H1 (cell line): ENCODE measurements at regions not wholly inside any gene's neighbourhood (a gene's known extent, or its start where the extent isn't known, plus 50 kb on each side); places are given as distances from the start of the nearest gene placed in this dataset.

Experiments
- CTCF ChIA-PET: fragments of 300-600 bp; sonication (Branson Sonifier 250); formaldehyde crosslinking; loops from one replicate; lab custom pipeline; 2021; ENCODE audit not compliant: partially characterized antibody; lab: Charles Lee
- POLR2A ChIA-PET: fragments of 300-600 bp; sonication (Branson Sonifier 250); formaldehyde crosslinking; loops from one replicate; lab custom pipeline; 2021; ENCODE audit warnings: inconsistent platforms; ENCODE audit not compliant: partially characterized antibody; lab: Charles Lee
- DNase-seq, 2 experiments: peaks; one replicate each; pipeline versions ENCODE4 v3.0.0 to v3.0.0-alpha.2; 2010 to 2022; ENCODE audit warnings: low spot score in 2 of 2, low read depth in 1 of 2, mixed read lengths in 1 of 2
- FAIRE-seq: peaks from 2 replicates; lab custom pipeline; 2011; peaks lifted over from hg19 to GRCh38; lab: Jason Lieb, UNC
- H2AFZ ChIP-seq: 2 replicates; pipeline ENCODE4 v1.8.1; 2012; ENCODE audit warnings: low read length, inconsistent platforms
- H2AK5ac ChIP-seq: 2 replicates; pipeline ENCODE4 v1.6.1; 2013; ENCODE audit warnings: low read depth, low read length
- H2BK120ac ChIP-seq: replicated peaks from 2 replicates; pipeline ENCODE3; 2013; ENCODE audit warnings: low read depth, low read length, inconsistent platforms
- H2BK12ac ChIP-seq: 2 replicates; pipeline ENCODE4 v1.6.1; 2013; ENCODE audit warnings: low read depth, low read length
- H2BK15ac ChIP-seq: 2 replicates; pipeline ENCODE4 v1.6.1; 2013; ENCODE audit warnings: low read length
- H2BK20ac ChIP-seq: 2 replicates; pipeline ENCODE4 v1.6.1; 2013; ENCODE audit warnings: low read length
- H2BK5ac ChIP-seq: 2 replicates; pipeline ENCODE4 v1.6.1; 2013; ENCODE audit warnings: low read depth, low read length
- H3K14ac ChIP-seq: 2 replicates; pipeline ENCODE4 v1.6.1; 2013; ENCODE audit warnings: inconsistent platforms; ENCODE audit not compliant: insufficient read length
- H3K18ac ChIP-seq: 2 replicates; pipeline ENCODE4 v1.6.1; 2013; ENCODE audit warnings: low read length; ENCODE audit errors: extremely low read depth
- H3K23ac ChIP-seq: 2 replicates; pipeline ENCODE4 v1.6.1; 2013; ENCODE audit warnings: inconsistent platforms; ENCODE audit not compliant: insufficient read length
- H3K23me2 ChIP-seq: 2 replicates; pipeline ENCODE4 v1.6.1; 2013; ENCODE audit warnings: low read depth, low read length
- H3K27ac ChIP-seq: 2 replicates; pipeline ENCODE4 v1.6.1; 2011; ENCODE audit warnings: low read depth, low read length, inconsistent platforms
- H3K27me3 ChIP-seq, 4 experiments: replicated peaks in 1 of 4; 1 replicate in 1 of 4; 2 replicates in 3 of 4; pipeline versions ENCODE4 v1.6.1 to v1.8.1; 2011 to 2013; ENCODE audit warnings: low read length in 3 of 4, mild to moderate bottlenecking in 3 of 4, inconsistent platforms in 2 of 4, mixed read lengths in 2 of 4, moderate library complexity in 1 of 4; ENCODE audit not compliant: control insufficient read depth in 3 of 4, insufficient read depth in 3 of 4; ENCODE audit errors: extremely low read depth in 1 of 4
- H3K36me3 ChIP-seq, 4 experiments: 2 replicates each; pipeline versions ENCODE4 v1.6.1 to v1.8.1; 2011 to 2013; ENCODE audit warnings: mild to moderate bottlenecking in 4 of 4, low read length in 3 of 4, moderate library complexity in 2 of 4, control low read depth in 1 of 4, inconsistent platforms in 1 of 4; ENCODE audit not compliant: insufficient read depth in 4 of 4, control insufficient read depth in 2 of 4
- H3K4ac ChIP-seq: replicated peaks from 2 replicates; pipeline ENCODE3; 2013; ENCODE audit warnings: low read length, low read depth, mixed read lengths, inconsistent platforms; ENCODE audit not compliant: insufficient read length
- H3K4me1 ChIP-seq, 4 experiments: replicated peaks in 1 of 4; 1 replicate in 1 of 4; 2 replicates in 3 of 4; pipeline versions ENCODE4 v1.6.1 to v1.8.1; 2011 to 2013; ENCODE audit warnings: low read length in 3 of 4, inconsistent platforms in 2 of 4, mixed read lengths in 1 of 4; ENCODE audit not compliant: insufficient read depth in 4 of 4, control insufficient read depth in 3 of 4
- H3K4me2 ChIP-seq, 2 experiments: 2 replicates each; pipeline versions ENCODE4 v1.6.1 to v1.8.1; 2011 to 2013; ENCODE audit warnings: low read depth in 2 of 2, low read length in 2 of 2, control low read depth in 1 of 2, inconsistent platforms in 1 of 2, mild to moderate bottlenecking in 1 of 2; ENCODE audit not compliant: insufficient read depth in 1 of 2
- H3K4me3 ChIP-seq, 4 experiments: fragments of 200-600, 300-600 bp in 1 of 4; sonication (generic), shearing (Covaris generic), sonication (Bioruptor Twin) in 1 of 4; 2 replicates each; pipeline versions ENCODE4 v1.5.1 to v1.8.1; 2011 to 2016; ENCODE audit warnings: low read length in 4 of 4, low read depth in 3 of 4, control low read depth in 2 of 4, inconsistent platforms in 2 of 4, mild to moderate bottlenecking in 2 of 4, mixed read lengths in 1 of 4, moderate library complexity in 1 of 4; ENCODE audit not compliant: insufficient read depth in 2 of 4; ENCODE audit errors: extremely low read depth in 1 of 4
- H3K56ac ChIP-seq: replicated peaks from 2 replicates; pipeline ENCODE3; 2013; ENCODE audit warnings: low read depth, mild to moderate bottlenecking, mixed read lengths, low read length, inconsistent platforms; ENCODE audit not compliant: insufficient read length
- H3K79me1 ChIP-seq: 2 replicates; pipeline ENCODE4 v1.6.1; 2013; ENCODE audit warnings: low read depth, low read length, control low read depth
- H3K79me2 ChIP-seq, 2 experiments: 2 replicates each; pipeline versions ENCODE4 v1.6.1 to v1.8.1; 2012 to 2013; ENCODE audit warnings: low read length in 2 of 2, mild to moderate bottlenecking in 2 of 2, inconsistent platforms in 1 of 2; ENCODE audit not compliant: insufficient read depth in 2 of 2, control insufficient read depth in 1 of 2
- H3K9ac ChIP-seq, 4 experiments: replicated peaks in 1 of 4; 1 replicate in 1 of 4; 2 replicates in 3 of 4; pipeline versions ENCODE4 v1.6.1 to v1.8.1; 2011 to 2013; ENCODE audit warnings: low read depth in 3 of 4, low read length in 3 of 4, control low read depth in 2 of 4, mild to moderate bottlenecking in 2 of 4, moderate library complexity in 2 of 4, inconsistent platforms in 1 of 4; ENCODE audit errors: extremely low read depth in 1 of 4
- H3K9me3 ChIP-seq, 2 experiments: 2 replicates each; pipeline versions ENCODE4 v1.6.1 to v1.8.1; 2012 to 2013; ENCODE audit warnings: mild to moderate bottlenecking in 2 of 2, moderate library complexity in 2 of 2, control low read depth in 1 of 2, inconsistent platforms in 1 of 2, low read depth in 1 of 2, low read length in 1 of 2, mixed read lengths in 1 of 2; ENCODE audit not compliant: insufficient read depth in 2 of 2
- H4K20me1 ChIP-seq, 2 experiments: replicated peaks in 1 of 2; 2 replicates each; pipeline versions ENCODE3 to v1.8.1; 2011 to 2013; ENCODE audit warnings: inconsistent platforms in 2 of 2, low read length in 2 of 2, mild to moderate bottlenecking in 1 of 2; ENCODE audit not compliant: insufficient read depth in 2 of 2, control insufficient read depth in 1 of 2
- H4K5ac ChIP-seq: 2 replicates; pipeline ENCODE4 v1.6.1; 2013; ENCODE audit warnings: low read length, low read depth, mixed read lengths, inconsistent platforms; ENCODE audit not compliant: insufficient read length
- H4K8ac ChIP-seq: 2 replicates; pipeline ENCODE4 v1.8.0; 2013; ENCODE audit warnings: mild to moderate bottlenecking, moderate library complexity, low read length, inconsistent platforms; ENCODE audit not compliant: insufficient read depth; ENCODE audit errors: extremely low read depth
- H4K91ac ChIP-seq: replicated peaks from 2 replicates; pipeline ENCODE3; 2013; ENCODE audit warnings: low read length, mixed read lengths, inconsistent platforms; ENCODE audit not compliant: insufficient read length
- ASH2L ChIP-seq: fragments of 200-600, 300-600 bp; sonication (generic); IDR thresholded peaks from one replicate; pipeline ENCODE4 v1.7.1; 2017; ENCODE audit warnings: low read length
- BRCA1 ChIP-seq: IDR thresholded peaks from 2 replicates; pipeline ENCODE4 v1.6.1; 2012; ENCODE audit warnings: low read depth, low read length, improper control_type of control experiment
- CHD1 ChIP-seq: IDR thresholded peaks from 2 replicates; pipeline ENCODE4 v1.6.1; 2012; ENCODE audit warnings: low read depth, low read length, improper control_type of control experiment
- CTBP2 ChIP-seq: IDR thresholded peaks from 2 replicates; pipeline ENCODE4 v1.7.0; 2011; ENCODE audit warnings: borderline replicate concordance, mild to moderate bottlenecking, moderate library complexity, mixed read lengths, low read length; ENCODE audit not compliant: insufficient read depth, insufficient read length
- EP300 ChIP-seq, 2 experiments: IDR thresholded peaks; 1 replicate in 1 of 2; 2 replicates in 1 of 2; pipeline ENCODE4 v1.6.1; 2011 to 2012; ENCODE audit warnings: low read depth in 2 of 2, low read length in 2 of 2, mild to moderate bottlenecking in 2 of 2, borderline replicate concordance in 1 of 2, inconsistent platforms in 1 of 2, moderate library complexity in 1 of 2
- RAD21 ChIP-seq, 2 experiments: IDR thresholded peaks in 1 of 2; conservative IDR thresholded peaks in 1 of 2; 2 replicates each; pipeline ENCODE4 v1.6.1; 2011; ENCODE audit warnings: low read depth in 2 of 2, low read length in 2 of 2, improper control_type of control experiment in 1 of 2, inconsistent platforms in 1 of 2, mild to moderate bottlenecking in 1 of 2, moderate library complexity in 1 of 2
- SP2 ChIP-seq: IDR thresholded peaks from 2 replicates; pipeline ENCODE4 v1.6.1; 2012; ENCODE audit warnings: mild to moderate bottlenecking, low read length, inconsistent platforms
- TAF1 ChIP-seq: IDR thresholded peaks from 2 replicates; pipeline ENCODE4 v1.6.1; 2011; ENCODE audit warnings: mild to moderate bottlenecking, low read depth, low read length
- WGBS, 2 experiments: shearing (Covaris generic) in 1 of 2; methylation state at CpG; one replicate each; pipeline versions ENCODE4 v1.1.6 to v1.1.7; 2013 to 2015; ENCODE audit warnings: low lambda C conversion rate in 2 of 2, mixed read lengths in 2 of 2, inconsistent platforms in 1 of 2, low coverage in 1 of 2, missing lambda C conversion rate in 1 of 2; ENCODE audit not compliant: insufficient replicate concordance in 2 of 2, insufficient coverage in 1 of 2, insufficient read length in 1 of 2; ENCODE audit errors: extremely low coverage in 1 of 2, missing lambda C conversion rate in 1 of 2; 5-methylcytosine and 5-hydroxymethylcytosine counted together

- no peak overlapping the region for H3K27ac ChIP-seq
- H2BK15ac ChIP-seq, result no peak overlapping the region
- no peaks in the 10 kb centered on the region for H3K27me3 ChIP-seq
- H3K9ac ChIP-seq, result no peak overlapping the region
- H4K8ac ChIP-seq, result no peak overlapping the region
- DNase-seq (no peak), FAIRE-seq (no peak)
- POLR2A ChIA-PET, result no interaction called here
- no peak overlapping the region for H2BK12ac ChIP-seq
- no peaks in the 10 kb centered on the region for H4K20me1 ChIP-seq
- no peak overlapping the region; the same call in 1 of the 2 replicates for H2AFZ ChIP-seq
- no peaks in the 10 kb centered on the region for H3K36me3 ChIP-seq
- H3K9me3 ChIP-seq, result peaks cover 0 to 7% of the 10 kb centered on the region in 2 experiments; a peak in 1 of 4 replicates
- no peaks in the 10 kb centered on the region for H3K79me2 ChIP-seq
- H4K91ac ChIP-seq, result no peak overlapping the region
- H3K23ac ChIP-seq, result no peak overlapping the region
- no peak overlapping the region for H3K14ac ChIP-seq
- H3K4ac ChIP-seq, result no peak overlapping the region
- H2BK20ac ChIP-seq, result no peak overlapping the region
- CTCF ChIA-PET, result interaction anchor here (1.3 to 2.3 kb wide), 3 partner anchors 10 to 76 kb away, joined by 3 to 8 read pairs (median 7); no protein-coding TSS in a partner anchor
- H3K4me3 ChIP-seq, result no peak overlapping the region
- no peak overlapping the region for H2BK120ac ChIP-seq
- H3K18ac ChIP-seq, result no peak overlapping the region
- H3K23me2 ChIP-seq, result no peaks in the 10 kb centered on the region; the same call in 1 of the 2 replicates
- H2AK5ac ChIP-seq, result no peak overlapping the region
- H3K4me1 ChIP-seq, result peaks cover 0 to 6% (median 0%) of the 10 kb centered on the region in 4 experiments; a peak in 1 of 7 replicates
- no peak overlapping the region for H3K56ac ChIP-seq
- H4K5ac ChIP-seq, result no peak overlapping the region
- H2BK5ac ChIP-seq, result no peak overlapping the region
- no peaks in the 10 kb centered on the region for H3K79me1 ChIP-seq
- no peak for TF ChIP-seq RAD21 (IDR thresholded peaks at IDR 0.05 in 1 of 2, conservative IDR thresholded peaks at IDR 0.05 in 1 of 2; ENCODE audit: low read depth in 2 of 2, low read length in 2 of 2)
- no peak for TF ChIP-seq CHD1
- no peak for TF ChIP-seq ASH2L
- no peak for TF ChIP-seq CTBP2
- no peak for TF ChIP-seq SP2
- no peak for TF ChIP-seq TAF1
- no peak for TF ChIP-seq EP300 (IDR thresholded peaks at IDR 0.05; ENCODE audit: borderline replicate concordance in 1 of 2, low read depth in 2 of 2, low read length in 2 of 2)
- no peak for TF ChIP-seq BRCA1
- H3K4me2 ChIP-seq, result no peak overlapping the region
- WGBS, 2 experiments, result 85% methylated on average over 2 of the region's 2 CpGs; no CpG with 5 or more reads in 1 of the 2 experiments
Measured at GRCh38 chr10:93147281-93147680, 73.6 kb downstream of the CYP26A1 start.
